Activated CD4-positive, alpha-beta T cell treated with anti-CD3 and anti-CD28 coated beads, Interleukin-2, amount 50 U/mL, for 16 hours (primary cell): ENCODE measurements at regions not wholly inside any gene's neighbourhood (a gene's known extent, or its start where the extent isn't known, plus 50 kb on each side); places are given as distances from the start of the nearest gene placed in this dataset.
"Not testable (repeated sequence)": the region's sequence is repeated elsewhere in the genome, so short reads cannot be mapped to it uniquely, and the experiment has no call there.

Experiments used
- DNase-seq: peaks from one replicate; pipeline ENCODE4 v3.0.0-alpha.2; 2020

DNA sequence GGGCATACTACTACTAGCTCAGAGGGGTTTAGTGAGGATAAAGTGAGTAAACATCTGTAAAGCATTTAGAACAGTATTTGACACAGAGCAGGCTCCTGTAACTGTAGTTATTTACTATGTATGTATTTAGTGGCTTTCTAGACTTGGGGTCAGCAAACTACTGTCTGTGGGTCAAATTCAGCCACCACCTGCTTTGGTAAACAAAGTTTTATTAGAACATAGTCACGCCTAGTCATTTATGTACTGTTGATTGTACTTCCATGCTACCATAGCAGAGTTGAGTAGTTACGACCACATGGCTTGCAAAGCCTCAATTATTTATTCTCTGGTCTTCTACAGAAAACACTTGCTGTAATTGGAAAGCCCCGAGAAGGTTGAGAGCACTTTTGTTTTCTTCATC is 248.5 kb upstream of the PLPP4 start:
- no peak for DNase-seq

DNA sequence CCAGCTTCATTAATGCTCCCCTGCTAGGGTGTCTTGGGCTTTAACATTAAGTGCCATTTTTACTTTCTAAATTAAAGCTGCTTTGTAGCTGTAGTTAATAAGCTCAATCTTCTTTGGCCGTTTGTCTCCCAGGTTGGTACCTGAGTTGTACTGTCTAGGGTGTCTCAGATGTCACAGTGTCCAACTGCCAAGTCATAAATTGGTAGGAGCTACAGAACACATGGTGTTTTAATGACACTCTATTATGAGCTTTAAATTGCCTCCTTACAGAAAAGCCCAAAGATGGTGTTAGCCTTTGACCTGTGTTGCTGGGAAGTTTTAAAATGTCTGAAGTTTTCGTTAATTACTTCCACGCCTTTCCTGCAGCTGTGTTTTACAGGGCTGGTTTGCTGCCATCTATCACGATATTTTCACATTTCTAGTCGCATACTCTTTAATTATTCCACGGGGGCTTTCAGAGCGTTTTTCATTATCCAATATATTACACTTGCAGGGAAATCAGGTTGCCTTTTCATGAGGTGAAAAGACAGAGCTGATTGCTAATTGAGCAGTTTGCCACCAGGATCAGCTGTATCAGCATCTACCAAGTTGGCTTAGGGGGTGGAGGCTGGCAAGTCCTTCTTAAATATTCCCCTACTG is 247.8 kb upstream of the PLPP4 start:
- DNase-seq = no peak

DNA sequence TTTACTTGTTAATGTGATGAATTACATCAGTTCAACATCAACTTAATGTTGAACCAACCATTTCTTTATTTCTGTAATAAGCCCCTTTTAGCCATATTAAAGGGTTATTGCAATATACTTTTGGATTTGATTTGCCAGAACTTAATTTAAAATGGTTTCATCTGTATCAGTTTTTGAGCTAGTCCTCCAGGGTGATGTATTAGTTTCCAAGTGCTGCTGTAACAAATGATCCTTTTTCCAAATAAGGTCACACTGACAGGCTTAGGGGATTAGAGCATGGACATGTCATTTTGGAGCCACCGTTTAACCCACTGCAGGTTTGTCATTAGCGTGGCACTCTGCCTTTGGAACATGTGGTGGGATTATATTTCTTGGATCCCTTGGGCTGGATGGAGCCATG is 244.8 kb upstream of the PLPP4 start:
- no peak for DNase-seq

DNA sequence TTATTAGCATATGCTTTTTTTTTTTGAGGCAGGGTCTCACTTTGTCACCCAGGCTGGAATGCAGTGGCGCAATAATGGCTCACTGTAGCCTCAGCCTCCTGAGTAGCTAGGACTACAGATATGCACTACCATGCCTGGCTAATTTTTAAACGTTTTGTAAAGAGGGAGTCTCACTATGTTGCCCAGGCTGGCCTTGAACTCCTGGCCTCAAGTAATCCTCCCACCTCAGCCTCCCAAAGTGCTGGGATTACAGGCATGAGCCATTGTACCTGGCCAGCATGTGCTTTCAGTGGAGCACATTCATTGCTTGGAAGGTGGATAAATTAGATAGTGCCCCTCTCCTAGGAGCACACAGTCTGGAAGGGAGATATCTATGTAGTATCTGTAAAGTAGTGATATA is 243.7 kb upstream of the PLPP4 start:
- not testable (repeated sequence) for DNase-seq

DNA sequence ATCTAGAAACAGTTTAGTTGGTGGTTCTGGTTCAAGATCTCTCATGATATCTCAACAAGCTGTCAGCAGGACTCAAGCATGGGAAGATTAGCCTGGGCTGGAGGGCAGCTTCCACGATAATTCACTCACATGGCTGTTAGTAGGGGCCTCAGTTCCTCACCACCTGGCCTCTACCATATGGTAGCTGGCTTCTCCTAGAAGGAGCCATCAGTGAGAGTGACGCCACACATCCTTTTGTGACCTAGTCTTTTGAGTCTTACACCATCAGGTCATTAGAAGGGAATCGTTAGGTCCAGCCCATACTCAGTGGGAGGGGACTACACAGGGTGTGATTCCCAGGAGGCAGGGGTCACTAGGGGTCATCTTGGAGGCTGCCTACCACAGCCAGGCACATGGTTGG is 239.3 kb upstream of the PLPP4 start:
- DNase-seq = no peak

DNA sequence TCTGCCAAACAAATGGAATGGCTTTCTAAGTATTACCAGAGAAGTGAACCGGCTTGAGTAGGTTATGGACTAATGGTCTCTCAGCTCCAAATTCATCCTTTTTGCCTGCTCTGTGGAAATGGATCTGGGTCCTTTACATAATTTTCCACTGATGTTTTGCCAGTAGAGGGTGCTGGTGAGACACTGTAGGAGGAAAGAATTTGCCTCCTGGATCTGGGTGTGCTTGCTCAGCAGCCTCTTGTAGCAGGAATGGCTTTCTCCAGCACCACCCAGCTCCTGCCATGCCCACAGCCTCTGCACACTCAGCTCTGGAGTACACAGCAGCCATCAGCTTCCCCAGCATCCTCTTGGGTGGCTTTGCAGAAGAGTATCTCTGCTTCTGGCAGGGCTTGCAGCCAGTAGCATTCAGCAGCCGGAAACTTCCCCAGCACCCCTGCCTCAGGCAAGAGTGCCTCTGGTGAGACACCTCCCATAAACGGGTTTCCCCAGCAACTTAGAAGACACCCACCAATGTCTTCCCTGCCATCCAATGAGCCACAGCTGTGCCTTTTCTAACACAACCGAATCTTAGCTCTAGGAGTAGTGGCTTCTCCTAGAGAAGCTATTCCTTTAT is 235.0 kb upstream of the PLPP4 start:
- peak; percentile 52 for DNase-seq

DNA sequence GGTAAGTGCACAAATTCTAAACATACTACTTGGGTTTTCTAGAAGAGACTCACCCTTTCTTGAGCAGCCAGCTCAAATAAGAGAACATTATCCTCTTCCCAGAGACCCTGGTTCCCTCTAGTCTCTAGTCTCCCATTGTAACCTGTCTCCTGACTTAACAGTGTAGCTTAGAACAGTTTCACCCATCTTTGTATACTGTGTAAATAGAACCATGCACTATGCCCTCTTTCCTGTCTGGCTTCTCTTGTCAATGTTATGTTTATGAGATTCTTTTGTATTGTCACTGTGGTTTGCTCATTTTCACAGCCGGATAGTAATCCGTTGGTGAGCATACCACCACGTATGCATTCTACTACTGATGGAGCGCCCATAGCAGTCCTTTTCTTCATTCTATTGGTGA is 227.4 kb upstream of the PLPP4 start:
- DNase-seq = no peak

GRCh38 chr10:120239695-120240094 is 217.3 kb upstream of the PLPP4 start:
- DNase-seq = not testable (repeated sequence)

DNA sequence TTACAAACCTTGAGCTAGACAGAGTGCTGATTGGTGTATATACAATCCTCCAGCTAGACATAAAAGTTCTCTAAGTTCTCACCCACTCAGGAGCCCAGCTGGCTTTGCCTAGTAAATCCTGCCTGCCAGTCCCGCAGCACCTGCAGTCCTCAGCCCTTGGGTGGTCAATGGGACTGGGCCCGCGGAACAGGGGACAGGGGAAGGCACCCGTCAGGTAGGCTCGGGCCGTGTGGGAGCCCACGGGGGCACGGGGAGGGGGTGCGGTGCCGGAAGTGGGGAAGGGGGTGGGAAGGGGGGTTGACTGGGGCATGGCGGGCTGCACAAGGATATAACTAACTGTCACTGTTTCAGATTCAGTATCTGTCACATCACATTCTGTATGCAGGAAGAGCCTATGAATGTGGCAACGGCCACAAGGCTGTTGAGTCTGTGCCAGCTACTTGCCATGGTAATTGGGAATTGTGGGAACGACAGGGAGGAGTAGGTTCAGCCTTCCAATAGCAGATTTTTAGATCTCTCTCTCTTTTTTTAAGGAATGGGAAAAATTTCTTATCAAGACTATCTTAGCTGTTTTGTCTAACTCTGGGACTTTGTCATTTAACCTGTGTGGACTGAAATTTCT is 205.1 kb upstream of the PLPP4 start:
- no peak for DNase-seq

DNA sequence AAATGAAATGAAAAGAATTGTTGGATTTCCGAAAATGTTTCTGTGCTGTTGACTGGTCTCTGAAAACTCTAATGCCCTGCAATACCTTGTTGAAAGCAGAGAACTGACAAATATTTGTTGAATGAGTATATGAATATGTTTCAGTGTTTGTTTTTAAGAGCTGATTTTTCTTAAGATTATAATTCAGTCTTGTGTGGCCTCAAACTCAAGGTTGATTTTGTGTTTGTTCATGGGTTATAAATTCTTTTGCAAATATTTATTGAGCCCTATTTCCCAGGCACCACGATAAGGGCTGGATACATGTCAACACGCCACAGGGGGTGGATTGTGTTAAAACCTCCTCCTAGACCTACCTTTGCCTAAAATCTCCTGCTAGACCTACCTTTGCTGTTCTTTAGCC is 203.9 kb upstream of the PLPP4 start:
- no peak for DNase-seq

GRCh38 chr10:120260456-120260855 is 196.6 kb upstream of the PLPP4 start:
- DNase-seq = no peak

DNA sequence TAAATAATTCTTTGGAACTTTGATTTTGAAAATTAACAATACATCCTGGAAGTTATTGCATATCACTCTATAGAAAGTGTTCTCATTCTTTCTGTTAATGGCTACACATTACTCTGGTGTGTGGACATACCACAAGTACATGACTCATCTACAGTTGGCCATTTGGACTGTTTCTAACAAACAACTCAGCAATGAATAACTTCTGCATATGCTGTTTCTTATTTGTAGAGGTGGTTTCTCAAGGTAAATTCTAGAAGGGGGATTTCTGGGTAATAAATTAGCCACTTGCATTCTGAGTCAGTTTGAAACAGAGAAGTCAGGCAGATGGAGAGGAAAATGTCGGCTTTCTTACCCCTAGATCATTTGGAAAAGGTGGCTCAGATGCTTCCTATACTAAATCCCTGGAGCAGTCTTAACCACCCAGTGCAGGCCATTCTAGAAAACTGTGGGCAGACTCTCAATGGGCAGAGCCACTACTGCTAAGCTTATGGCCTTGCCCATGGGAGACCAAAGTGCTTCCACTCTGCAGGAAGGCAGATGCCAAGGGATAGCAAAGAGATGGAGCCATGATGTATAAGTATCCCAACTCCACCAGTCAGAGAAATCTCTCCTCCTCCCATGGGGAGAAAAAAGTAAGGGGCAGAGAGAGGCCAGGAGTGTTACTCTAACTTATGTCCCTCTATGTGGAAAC is 194.0 kb upstream of the PLPP4 start:
- DNase-seq = no peak

DNA sequence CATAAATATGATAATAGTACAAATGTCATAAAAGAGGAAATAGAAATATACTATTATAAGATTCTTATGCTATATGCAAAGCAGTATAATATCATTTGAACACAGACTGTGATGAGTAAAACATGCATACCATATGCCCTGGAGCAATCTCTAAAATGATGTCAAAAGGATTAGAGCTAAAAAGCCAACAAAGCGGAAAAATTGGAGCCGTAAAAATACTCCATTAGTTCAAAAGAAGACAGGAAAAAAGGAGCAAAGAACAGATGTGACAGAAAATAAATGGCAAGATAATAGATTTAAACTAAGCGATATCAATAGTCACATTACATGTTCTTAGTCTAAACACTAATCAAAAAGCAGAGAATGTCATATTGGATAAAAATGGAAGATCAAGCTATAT is 191.0 kb upstream of the PLPP4 start:
- DNase-seq = no peak

GRCh38 chr10:120270906-120271305 is 186.1 kb upstream of the PLPP4 start:
- DNase-seq = no peak

- no peak for DNase-seq
These were observed 185.3 kb upstream of the PLPP4 start for GRCh38 chr10:120271696-120272095.

- no peak for DNase-seq
These were observed 184.7 kb upstream of the PLPP4 start for GRCh38 chr10:120272350-120272749.

DNA sequence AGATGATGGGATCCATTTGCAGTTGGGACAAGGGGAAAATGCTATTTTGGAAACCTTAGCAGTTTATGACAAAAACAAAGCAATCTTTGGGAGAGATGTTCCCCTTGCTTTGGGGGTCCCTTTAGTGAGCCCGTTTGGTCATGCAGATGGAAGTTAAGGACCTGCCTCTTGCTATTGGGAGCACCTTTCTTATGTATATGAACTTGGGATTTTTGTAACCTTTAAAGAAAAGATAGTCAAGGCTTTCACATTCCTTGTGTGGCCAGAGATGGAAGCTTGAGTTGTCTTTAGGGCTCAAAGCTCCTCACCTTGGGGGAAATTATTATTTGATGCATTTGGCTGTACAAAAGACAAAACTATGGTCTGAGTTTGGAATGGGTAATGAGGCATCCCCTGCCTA is 179.0 kb upstream of the PLPP4 start:
- no peak for DNase-seq

DNA sequence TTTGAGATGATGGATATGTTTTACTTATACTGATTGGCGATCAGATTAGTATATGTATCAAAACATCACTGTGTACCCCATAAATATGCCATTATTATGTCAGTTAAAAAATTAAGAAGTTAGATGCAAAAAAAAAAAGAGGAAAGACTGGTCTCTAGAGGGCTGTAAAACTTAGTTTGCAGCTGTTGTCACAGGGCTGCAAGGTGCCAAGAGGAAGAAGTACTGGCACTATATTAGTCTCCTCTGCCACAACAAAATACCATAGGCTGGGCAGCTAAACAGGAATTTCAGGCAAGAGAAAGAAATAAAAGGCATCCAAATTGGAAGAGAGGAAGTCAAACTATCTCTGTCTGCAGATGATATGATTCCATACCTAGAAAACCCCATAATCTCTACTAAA is 177.8 kb upstream of the PLPP4 start:
- no peak for DNase-seq

DNA sequence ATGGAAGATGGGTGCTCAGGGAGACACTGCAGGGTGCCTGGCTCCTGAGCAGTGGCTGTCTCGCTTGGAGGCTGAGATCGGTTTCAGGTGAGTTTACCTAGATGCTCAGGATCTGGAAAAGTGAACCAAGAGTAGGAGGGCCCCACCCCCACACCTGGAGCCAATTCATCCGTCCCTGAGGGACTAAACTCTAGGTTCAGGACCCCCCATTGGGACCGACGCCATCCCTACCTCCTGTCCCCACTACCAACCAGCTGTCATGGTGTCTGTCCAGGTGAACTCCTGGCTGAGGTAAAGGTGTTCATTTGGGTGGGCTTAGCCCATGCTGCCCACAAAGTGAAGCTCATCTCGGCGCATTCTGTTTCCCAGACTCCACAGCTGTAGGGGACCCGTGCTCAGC is 174.6 kb upstream of the PLPP4 start:
- DNase-seq = no peak

DNA sequence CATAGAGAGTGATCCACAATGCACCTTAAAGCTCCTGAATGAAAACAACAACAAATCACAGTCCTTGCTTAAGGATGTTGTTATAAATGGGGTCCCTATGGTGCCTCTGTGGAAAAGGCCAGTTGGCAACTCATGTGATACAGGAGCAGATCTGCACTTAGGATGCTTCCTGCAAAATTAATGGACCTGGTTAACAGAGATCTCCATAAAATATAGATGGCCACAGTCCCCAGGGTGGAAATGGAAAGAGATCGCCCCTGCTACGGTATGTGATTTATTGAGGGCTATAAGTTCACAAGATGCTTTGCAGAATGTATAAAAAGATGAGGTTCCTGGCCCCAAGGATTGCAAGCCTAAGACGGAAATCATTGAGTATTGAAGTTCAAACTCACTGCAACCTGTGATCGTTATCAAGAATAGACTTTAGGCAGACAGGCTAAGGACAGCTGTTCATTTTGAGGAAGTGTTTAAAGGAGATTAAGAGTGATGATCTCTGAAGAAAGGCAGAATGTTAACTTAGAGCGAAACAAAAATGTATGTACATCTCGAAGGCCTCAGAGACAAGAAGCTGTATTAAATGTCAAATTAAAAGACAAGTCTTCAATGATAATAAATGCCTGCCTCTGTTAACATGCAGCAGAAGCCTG is 174.1 kb upstream of the PLPP4 start:
- DNase-seq = no peak

DNA sequence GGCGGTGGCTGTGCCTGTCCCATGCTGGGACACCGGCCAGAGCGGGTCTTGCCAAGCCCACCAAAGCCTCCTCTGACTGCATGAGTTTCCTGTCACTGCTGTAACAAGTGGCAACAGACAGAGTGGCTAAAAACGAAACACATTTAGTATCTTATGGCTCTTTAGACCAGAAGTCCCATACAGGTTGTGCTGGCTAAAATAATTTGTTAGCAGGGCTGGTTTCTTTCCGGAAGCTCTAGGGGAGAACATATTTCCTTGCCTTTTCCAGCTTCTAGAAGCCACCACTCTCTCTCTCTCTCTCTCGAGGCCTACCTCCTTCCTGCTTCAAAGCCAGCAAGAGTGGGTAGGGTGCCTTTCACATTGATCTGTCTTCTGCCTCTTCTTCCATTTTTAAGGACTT is 171.6 kb upstream of the PLPP4 start:
- no peak for DNase-seq

- DNase-seq = no peak
These were observed 170.7 kb upstream of the PLPP4 start for GRCh38 chr10:120286280-120286679.

GRCh38 chr10:120300513-120300912 is 156.5 kb upstream of the PLPP4 start:
- no peak for DNase-seq

DNA sequence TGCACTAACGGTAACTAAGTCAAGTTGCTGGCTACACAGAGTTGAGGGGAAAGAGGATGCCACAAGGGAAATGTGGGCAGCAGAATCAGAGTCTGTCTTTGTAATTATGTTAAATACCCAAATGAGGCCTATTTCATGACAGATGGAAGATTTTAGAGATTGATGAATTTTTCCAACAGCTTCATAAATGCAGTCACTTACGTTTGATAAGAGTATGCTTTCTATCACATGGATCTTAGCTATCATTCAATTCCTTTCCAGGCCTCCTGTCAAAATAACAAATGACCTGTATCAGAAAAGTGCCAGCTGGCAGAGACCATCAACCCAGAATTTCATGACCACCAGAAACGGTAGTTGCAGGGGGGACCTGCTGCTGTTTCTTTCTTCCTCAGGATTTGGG is 148.4 kb upstream of the PLPP4 start:
- DNase-seq = no peak
